ENCODE measurements at regions not wholly inside any gene's neighbourhood (a gene's known extent, or its start where the extent isn't known, plus 50 kb on each side); places are given as distances from the start of the nearest gene placed in this dataset.

DNA sequence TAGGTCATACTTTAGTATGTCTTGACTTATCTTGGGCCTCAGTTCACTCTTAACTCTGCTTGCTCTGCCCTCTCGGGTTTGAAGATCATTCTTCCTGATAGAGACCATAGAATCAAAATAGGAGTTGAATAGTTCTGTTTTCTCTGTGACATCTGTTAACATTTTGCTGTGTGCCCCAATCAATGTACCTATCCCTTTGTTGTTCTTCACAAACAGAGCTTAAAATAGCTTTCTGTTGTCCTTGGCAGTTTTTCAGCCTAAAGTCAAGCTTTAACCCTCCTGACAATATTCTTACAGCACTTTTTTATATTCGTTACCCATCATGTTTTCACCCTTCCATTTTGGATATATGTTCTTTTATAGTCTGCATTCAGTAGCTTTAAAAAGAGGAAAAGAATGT is 724.5 kb upstream of the FANCL start:
- no peak for DNase-seq

DNA sequence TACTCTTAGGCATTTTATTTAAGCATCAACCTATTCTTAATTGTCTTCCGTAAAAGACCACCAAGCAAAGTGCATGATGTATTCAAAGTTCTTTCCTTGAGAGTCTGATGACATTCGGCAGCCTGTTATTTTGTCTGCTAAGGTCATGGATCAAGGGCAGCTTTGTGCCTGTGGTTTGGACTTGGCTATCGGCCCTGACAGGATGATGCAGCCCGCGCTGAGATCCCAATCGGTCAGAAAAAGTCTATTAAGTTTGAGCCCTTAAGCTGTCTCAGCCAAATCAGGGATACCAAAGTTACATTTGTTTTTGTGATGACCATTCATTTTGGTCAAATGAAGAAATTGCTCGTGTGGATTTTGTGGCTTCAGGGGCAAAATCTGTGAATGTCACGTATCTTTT is 718.9 kb upstream of the FANCL start:
- DNase-seq: no peak

DNA sequence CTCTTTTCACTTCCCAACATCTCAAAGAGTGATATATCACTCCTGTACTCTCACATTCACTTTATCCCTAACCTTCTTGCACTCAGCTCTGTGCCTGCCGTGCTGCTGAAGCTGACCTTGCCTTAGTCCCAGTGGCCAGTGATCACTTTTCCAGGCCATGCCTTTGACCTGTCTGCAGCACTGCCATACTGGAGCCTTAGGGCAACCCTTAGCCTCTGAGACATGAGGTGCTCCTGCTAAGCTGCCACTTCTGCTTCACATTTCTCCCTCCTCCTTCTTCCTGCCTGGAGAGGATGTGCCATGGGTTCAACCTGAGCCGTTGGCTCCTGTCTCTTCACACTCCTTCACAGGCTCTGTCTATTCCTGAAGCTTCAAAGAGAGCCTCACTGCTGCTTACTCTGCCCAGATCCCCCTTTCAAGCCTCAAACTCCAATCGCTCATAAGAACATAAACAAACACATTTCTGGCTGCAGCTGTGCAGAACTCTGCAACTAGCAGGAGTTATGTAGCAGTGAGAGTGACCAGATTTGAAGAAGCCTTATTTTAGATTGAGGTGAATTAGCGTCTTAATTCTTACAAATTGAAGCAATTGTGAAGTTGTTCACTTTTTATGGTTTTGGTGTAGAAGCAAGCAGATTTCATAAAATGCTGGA is 716.2 kb upstream of the FANCL start:
- DNase-seq: no peak

DNA sequence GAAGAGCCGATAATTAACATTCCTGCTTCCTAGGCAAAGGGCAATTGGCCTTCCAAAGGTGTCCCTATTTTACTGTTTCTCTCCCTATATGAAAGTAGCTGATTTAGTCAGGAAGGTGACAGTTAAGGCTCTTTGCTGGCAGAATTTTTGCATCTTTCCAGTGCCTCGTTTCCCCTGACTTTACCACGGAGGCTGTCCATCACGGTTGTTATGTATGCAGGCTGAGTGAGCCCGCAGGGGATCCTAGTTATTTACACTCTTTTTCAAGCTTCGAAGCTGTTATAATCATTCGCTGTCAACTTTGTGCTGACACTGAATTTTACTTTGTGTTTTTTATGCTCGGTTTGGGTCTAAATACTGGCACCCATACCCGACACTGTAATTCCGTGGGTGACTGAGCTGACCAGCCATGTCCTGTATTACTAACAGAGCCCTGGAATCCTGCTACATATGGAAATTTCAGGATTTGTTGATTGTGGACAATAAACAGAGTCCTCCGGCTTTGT is 713.8 kb upstream of the FANCL start:
- no peak for DNase-seq

DNA sequence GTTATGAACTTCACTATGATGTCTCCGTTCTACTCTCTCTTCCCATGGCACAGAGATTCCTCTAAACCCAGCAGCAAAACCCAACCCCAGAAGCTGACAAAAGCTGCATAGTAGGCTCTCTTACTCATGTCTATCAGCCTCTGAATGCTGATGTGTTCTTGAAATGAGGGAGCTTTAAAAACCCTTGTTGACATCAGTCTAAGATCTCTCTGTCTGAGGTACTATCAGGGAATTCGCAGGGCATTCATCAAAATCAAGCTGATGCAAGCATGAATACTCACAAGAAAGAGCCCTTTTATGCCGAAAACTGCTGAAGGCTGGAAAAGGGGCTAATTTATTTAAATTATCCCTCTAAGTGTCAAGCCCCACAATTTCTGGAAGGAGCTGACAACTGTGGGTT is 710.6 kb upstream of the FANCL start:
- DNase-seq: no peak

DNA sequence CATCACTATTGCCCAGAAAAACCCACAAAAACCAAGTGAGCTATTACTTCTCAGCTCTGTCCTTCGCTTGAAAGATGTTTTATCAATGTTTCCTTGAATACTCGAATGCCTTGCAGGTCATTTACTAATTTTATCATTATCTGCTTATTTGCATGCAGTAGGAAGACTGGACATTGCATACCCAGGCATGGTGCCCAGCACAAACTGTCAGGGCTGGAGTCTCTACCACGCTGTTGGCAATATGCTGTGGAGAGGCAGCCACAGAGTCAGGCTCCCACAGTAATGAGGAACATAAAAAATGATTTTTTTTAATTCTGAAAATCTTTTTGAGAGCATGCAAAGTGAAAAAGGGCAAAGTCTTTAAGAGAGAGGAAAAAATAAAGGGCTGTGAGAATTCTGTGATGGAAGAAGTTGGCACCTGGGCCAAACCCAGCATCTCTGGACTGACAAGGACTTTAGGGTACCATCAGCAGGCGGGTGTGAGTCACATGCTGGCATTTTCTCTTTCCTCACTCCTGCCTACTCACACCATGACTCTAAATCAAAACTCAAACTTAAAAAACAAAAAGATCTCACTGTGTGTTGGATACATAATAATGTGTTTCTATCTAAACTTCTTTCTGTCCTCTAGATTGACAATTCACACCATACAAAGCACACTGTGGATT is 709.8 kb upstream of the FANCL start:
- DNase-seq: no peak

DNA sequence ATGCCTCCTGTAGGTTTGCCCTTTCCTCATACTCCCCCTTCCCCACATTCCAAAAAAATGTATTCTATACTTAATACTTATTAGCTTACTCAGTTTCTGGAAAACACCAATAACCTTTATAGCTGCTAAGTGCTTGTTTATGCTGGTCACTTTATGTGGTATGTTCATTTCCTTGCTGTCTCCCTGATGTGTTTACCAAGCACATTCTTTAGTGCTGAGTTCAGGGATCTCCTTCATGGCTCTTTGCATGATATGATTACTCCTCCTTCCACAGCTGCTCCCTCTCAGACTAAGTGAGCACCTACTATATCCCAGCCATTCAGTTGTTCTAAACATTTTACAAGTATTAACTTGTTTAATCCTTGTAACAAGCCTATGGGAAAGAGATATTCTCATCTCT is 698.3 kb upstream of the FANCL start:
- DNase-seq: no peak

DNA sequence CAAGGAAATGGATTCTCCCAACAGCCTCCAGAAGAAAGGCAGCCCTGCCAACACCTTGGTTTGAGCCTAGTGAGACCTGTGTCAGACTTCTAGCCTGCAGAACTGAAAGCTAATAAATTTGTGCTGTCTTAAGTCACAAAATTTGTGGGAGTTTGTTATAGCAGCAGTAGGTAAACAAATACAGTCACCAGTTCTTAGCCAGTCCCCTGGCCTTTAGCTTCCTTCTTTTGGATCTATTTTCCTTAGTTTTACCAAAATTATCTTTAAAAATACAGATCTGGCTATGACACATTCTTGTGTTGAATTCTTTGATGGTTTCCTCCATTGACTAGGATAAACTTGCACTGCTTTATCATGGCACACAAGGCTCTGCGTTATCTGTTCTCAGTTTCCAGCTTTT is 697.9 kb upstream of the FANCL start:
- no peak for DNase-seq

DNA sequence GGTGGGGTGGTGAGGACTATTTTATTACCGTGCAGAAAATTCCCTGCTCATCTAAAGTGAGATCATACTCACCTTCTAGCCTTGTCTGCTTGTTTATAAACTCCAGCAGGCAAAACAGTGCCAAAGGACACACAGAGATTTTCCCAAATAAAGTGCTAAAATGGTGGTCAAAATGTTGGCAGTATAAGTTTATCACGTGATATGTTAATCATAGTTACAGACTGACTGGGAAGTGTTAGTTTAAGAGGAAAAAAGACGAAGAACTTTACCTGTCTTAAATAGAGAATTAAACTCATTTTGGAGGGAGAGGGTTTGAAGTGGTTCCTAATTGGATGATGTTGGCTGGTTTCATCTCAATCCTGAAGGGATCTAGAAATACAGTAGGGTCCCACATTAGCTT is 691.7 kb upstream of the FANCL start:
- no peak for DNase-seq

DNA sequence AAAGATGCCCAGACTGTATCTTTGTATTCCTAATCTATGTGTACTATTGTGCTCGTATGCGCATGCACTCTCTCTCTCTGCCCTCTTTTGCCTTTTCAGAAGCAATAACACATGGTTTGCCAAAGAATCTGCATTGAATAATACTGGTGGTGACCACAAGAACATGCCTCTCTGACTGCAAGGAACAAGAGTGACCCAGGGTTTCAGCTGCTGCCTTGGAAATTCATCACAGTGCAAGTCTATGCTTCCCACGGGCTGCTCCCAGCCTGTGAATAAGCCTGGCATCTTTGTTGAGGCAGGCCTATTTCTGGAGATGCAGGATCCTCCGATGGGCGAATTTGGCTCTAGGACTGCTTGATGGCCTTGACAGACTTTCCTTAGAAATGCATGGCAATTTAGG is 689.4 kb upstream of the FANCL start:
- no peak for DNase-seq

DNA sequence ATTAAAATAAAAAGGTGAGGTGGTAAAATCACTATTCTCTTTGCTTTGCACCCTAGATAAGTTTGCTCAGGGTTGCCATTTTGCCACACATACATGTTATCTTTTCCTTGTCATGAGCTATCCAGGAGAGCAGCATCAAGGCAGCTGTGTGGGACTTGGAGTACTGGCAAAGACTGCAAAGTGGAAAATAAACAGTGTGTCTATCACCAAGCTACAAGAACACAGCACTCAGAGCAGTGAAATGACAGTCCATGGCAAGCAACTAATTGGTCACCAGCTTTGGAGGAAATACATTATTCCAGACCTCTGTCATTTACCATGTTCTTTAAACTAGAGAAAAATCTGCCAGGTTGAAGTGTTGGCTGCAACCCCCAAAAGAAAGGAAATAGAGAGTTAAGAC is 687.8 kb upstream of the FANCL start:
- no peak for DNase-seq

DNA sequence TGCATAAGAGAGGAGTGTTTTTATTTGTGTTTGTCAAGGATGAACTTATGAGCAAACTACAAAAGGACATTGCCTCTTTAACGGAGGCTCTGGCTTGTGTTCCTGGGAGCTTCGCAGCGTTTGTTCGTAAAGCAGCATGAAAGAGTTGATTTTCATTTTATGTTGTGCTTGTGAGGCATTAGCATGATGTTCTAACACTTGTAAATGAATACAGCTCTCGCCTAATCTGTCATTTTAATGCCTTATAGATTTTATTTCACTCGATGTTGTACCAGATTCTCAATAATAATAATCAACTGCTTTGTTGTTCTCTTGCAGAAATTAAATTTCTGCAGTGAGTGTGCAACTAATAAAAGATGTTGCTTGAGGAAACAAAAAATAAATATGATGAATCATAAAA is 687.3 kb upstream of the FANCL start:
- no peak for DNase-seq

DNA sequence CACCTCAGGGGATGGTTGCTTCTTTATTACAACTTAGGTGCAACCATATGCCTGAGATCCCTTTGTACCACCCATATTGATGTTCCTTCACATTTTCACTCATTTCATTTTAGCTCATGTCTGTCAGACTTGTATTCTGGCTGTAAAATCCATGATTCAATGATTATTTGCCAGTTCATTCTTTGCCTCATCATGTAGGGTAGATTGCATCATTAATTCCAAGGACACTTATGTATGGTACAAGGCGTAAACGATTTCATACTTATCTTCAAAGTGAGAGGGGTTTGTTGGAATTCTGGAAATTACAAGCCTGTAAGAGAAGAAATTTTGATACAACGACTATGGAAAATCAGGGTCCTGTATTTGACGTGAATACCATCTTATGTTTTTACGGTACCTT is 685.0 kb upstream of the FANCL start:
- DNase-seq: no peak

DNA sequence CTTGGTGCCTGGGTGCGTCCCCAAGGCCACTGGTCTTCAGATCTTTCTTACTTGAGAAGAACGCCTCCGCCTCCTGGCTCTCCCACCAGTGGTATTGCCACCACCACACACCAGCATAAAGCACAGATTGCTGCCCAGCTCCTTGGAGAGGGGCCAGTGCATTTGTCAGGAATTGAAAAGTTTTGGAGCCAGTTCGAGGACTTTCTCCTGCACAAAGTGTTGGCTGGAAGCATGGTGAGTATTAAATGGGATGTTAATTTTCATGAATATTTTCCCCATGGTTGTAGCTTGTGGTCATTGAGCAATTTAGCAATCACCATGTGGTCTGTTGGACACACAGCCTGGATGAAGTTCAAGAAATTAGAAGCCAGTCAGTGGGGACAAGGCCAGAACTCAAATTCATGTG is 684.6 kb upstream of the FANCL start:
- no peak for DNase-seq

DNA sequence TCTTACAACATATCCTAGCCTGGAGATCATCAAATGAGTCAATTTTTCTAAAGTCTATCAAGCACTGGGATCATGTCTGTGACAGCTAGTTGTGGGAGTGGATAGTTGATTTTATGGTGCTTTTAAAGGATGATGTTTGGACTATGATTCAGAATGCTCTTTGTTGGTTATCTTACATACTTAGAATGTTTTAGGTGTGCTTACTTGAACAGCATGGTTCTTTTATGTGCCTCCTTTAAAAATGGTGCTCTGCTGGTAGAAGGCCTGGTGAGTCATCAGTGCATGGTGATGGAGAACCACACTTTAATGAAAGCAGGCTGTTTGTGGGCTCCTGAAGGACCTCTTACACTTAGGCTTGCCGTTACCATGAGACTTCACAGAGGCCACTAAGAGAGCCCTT is 682.7 kb upstream of the FANCL start:
- no peak for DNase-seq

DNA sequence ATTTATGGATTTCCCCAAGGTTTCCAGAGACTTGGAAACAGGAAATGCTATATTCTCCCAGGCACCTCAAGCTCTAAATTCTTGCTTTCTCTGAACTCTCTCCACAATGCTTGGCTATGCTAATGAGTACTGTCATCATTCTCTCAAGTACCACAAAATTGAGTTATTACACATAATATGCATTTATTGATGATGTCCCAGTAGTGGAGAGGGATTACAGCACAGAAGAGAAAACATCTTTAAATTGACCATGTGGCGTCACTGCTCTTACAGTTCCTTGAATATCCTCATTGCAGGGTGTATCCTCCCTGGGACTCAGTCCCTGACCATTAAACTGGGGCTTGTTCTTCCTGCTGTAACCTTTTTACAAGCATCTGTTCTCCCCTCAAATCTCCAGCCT is 681.1 kb upstream of the FANCL start:
- no peak for DNase-seq

DNA sequence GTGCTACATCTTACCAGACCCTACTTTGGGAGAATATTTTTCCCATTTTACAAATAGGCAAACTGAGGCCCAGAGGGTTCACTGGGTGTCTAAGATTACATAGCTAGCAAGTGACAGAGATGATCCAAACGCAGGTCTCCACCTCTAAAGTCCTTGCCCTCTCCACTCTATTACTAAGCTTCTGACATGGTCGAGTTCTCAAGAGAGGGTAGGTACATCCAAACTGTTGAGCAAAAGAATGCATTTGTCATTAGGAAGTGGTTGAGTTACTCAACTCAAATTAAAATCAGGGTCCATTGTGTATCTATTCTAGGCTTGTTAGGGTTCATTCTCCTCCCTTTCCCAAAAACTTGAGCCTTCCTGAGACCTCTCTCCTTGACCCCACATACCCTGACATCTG is 680.6 kb upstream of the FANCL start:
- no peak for DNase-seq

DNA sequence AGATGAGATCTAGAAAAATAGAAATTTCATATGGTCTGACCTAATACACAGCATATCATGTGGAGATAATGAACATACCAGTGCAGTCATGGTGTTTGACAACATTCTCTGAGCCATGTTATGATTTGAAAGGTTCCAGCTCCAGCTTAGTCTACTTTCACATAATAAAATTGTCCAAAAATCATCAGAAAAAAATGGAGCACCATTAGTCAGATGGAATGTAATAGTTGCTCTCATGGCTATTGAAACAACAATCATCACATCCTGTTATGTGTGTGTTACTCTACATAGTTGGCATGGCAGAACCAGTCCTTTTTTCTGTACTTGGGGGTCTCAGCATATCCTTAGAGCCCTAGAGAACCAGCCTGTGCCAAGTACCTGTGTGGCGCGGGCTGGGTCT is 678.9 kb upstream of the FANCL start:
- DNase-seq: no peak

DNA sequence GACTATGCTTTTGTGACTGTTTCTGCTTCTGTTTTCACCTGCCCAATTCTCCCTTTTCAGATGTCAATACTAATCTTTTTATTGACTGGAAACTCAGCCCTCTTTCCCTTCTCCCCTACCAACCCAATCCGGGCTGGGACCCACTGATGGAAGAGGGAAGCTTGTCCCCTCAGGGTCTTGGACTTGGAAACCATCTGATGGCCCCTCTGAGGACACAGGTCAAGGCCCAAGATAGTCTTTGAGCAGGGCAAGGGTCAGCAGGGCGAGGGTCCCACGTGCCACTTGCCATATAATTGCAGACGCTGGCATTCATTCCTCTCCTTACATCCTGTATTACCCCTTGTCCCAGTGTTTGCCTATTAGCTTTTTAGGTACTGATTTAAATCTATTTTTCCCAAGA is 678.2 kb upstream of the FANCL start:
- DNase-seq: no peak

DNA sequence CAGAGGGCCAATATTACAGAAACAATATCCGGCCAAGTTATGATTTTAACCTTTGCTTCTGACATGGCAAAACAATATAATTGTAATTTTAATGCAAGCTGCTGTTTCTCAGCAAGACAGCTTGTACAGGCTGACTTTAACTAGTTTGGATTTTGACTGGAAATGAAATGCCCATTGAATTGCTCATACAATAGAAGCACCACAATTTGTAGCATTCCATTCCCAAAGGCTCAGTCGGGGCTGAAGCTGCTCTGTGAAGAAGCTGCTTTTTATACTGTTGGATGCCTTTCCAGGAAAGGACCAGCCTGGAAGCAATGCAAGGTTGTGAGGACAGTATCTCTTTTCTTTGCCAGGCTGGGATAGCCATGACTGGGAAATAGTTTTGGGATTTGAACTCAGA is 677.0 kb upstream of the FANCL start:
- no peak for DNase-seq

DNA sequence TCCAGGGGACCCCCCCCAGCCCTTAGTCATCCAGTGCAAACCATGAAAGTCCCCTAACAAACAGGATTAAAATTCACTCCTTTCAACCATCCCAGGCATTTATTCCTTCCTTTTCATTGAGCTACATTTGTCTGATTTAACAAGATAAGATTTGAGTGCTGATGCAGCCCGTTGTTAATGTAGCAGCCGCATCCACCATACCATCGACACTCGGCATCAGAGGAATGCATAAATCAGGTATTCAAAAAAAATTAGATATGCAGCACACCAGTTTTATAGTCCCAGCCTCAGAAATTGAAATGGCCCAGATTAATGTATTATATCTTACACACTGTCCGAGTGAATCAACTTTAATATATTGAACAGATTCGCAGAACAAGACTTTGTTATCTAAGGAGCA is 676.5 kb upstream of the FANCL start:
- DNase-seq: no peak

DNA sequence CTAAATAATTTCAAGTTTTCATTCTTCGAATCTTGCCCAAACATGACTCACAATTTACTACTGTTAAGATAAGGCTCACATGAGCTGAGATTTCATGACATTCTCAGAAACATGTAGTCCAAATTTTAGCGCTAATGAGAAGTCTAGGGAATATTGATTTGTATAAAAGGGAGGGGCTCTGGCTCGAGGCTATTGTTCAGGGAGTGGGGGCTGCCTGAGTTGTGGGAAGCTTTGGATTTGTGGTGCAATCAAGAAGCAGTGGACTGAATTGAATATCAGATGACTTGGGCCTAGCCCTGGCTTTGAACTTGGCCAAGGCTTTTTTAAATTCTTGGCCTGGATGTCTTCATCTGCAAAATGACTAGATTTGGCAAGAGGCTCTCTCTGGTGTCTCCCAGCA is 674.9 kb upstream of the FANCL start:
- no peak for DNase-seq

DNA sequence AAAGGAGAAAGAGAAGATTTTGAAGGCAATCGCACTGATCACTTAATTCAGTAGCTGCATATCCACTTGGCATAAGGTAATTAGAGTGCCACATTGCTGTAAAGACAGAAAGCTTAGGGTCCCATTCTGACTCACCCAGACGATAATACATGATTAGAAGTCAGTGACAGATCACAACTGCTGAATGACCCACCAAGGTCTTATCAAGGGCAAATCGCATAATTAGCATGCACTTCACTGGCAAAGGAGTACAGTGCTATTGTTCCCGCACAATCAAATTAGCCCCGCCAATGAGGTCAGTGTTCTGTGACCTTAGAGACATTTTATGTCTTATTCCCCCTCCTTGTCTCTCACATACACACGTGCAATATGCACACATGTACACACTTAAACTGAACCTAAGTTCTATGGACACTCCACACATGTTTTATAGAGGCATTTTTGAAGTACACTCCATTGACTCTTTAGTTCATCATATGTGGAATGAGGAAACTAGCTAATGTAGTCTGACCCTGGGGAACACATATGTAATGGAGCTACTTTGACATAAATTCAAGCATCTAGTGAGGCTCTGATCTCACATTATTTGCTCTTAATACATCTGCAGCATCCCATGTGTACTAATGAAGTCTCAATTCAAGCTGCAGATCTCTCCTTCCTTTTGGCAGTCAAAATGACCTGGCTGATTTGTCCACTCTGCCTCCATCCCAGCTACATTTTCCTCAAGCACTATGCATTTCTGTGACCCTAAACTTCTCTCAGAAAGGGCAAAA is 673.8 kb upstream of the FANCL start:
- DNase-seq: no peak

DNA sequence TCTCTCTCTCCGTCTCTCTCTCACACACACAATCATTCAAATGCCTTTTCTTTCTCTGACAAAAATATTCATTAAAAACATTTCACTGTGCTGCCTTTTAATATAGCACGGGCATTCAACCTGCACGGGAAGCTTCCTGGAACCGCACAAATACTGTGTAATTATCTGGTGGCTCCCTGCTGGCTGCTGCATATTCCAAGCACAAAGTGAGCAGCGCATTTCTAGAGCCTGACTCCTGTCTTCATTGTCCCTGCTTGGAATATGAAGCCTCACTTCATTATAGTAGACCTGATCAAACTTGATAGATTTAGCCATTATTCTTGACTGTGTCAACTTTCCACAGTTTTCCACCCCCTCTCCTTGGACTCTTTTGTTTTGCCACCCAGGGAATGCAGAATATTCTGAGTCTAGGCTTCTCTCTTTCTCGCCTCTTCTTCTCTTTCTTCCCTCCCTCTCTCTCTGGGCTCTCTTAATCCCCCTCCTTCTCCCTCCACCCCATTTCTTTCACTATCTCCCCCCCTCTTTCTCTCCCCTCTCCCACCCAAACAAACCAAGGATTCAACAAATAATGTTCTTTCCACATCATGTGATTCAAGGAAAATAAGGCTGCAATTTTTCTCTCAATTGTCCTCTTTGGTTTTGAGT is 672.1 kb upstream of the FANCL start:
- no peak for DNase-seq
